Glutamatergic neuron (in vitro differentiated cells): ENCODE measurements at regions not wholly inside any gene's neighbourhood (a gene's known extent, or its start where the extent isn't known, plus 50 kb on each side); places are given as distances from the start of the nearest gene placed in this dataset.

Experiments used
- DNase-seq: peaks from one replicate; pipeline ENCODE4 v3.0.0; 2022
- H3K27ac Mint-ChIP-seq: one replicate; pipeline ENCODE4 v1.8.0; 2020; ENCODE audit warnings: mild to moderate bottlenecking, mixed read lengths, inconsistent platforms; ENCODE audit not compliant: unreplicated experiment
- H3K27me3 Mint-ChIP-seq: one replicate; pipeline ENCODE4 v1.8.0; 2020; ENCODE audit warnings: mild to moderate bottlenecking, moderate library complexity, mixed read lengths, inconsistent platforms; ENCODE audit not compliant: unreplicated experiment
- H3K36me3 Mint-ChIP-seq: one replicate; pipeline ENCODE4 v1.8.0; 2020; ENCODE audit warnings: mild to moderate bottlenecking, mixed read lengths, inconsistent platforms; ENCODE audit not compliant: unreplicated experiment
- H3K4me1 Mint-ChIP-seq: one replicate; pipeline ENCODE4 v1.8.0; 2020; ENCODE audit warnings: mild to moderate bottlenecking, low read depth, mixed read lengths, inconsistent platforms; ENCODE audit not compliant: unreplicated experiment
- H3K4me3 Mint-ChIP-seq: one replicate; pipeline ENCODE4 v1.8.0; 2020; ENCODE audit warnings: mild to moderate bottlenecking, mixed read lengths, inconsistent platforms; ENCODE audit not compliant: unreplicated experiment
- H3K9me3 Mint-ChIP-seq: one replicate; pipeline ENCODE4 v1.8.0; 2020; ENCODE audit warnings: mild to moderate bottlenecking, moderate library complexity, mixed read lengths, inconsistent platforms; ENCODE audit not compliant: unreplicated experiment
- CTCF ChIP-seq: fragments of 200-600 bp; sonication (generic); IDR thresholded peaks from one replicate; pipeline ENCODE4 v1.5.0; 2021; ENCODE audit not compliant: partially characterized antibody, unreplicated experiment

DNA sequence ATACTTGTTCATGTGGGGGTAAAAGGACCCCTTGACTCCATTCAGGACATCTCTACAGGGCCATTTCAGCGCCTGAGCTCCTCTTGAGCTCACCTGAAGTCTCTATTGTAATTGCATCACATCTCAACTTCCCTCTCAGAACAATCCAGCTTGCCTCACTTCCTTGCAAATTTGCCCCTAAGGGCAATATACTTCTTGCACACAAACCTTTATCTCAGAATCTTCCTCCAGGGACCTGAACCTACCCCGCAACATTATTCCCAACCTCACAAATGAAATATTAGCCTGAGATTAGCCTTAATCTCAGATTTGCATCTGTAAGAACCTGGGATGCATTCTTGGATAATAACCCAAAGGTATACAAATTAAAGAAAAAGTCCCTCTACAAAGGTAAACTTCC, 159.2 kb downstream of the DRD1 start:
- TF ChIP-seq CTCF, result no peak
- no peaks in the 10 kb centered on the region for H3K4me1 Mint-ChIP-seq
- H3K4me3 Mint-ChIP-seq, result no peak overlapping the region
- peaks cover 3% of the 10 kb centered on the region for H3K27me3 Mint-ChIP-seq
- H3K9me3 Mint-ChIP-seq, result no peaks in the 10 kb centered on the region
- H3K36me3 Mint-ChIP-seq, result peaks cover 3% of the 10 kb centered on the region
- H3K27ac Mint-ChIP-seq, result no peak overlapping the region
- no peak for DNase-seq

- Mint-ChIP-seq H3K27ac (no peak overlapping the region), H3K36me3 (peaks cover 3% of the 10 kb centered on the region), H3K4me1 (no peaks in the 10 kb centered on the region), H3K27me3 (peaks cover 2% of the 10 kb centered on the region), H3K4me3 (no peak overlapping the region), H3K9me3 (no peaks in the 10 kb centered on the region)
- DNase-seq, result no peak
- no peak for TF ChIP-seq CTCF
Measured at GRCh38 chr5:175282611-175283225, 161.3 kb downstream of the DRD1 start.

DNA sequence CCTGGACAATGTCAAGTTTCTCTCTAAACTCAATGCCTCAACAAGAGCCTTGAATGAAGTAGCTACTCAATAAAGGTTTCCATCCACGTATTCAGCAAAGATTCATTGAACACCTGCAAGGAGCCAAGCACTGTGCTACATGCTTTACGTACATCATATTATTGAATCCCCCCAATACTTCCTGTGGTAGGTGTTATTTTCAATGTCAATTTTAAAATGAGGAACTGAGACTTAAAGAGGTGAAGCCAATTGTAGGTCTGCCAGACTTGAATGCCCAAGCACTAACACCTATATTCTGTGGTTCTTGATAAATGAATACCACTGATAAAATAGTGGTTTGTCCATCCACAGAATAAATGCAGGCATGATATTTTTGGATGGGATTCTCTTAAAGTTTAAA, 162.3 kb downstream of the DRD1 start:
- H3K27ac Mint-ChIP-seq, result no peak overlapping the region
- TF ChIP-seq CTCF, result no peak
- H3K4me3 Mint-ChIP-seq, result no peak overlapping the region
- H3K9me3 Mint-ChIP-seq, result no peaks in the 10 kb centered on the region
- H3K4me1 Mint-ChIP-seq, result no peaks in the 10 kb centered on the region
- no peak for DNase-seq
- no peaks in the 10 kb centered on the region for H3K36me3 Mint-ChIP-seq
- peaks cover 2% of the 10 kb centered on the region for H3K27me3 Mint-ChIP-seq

DNA sequence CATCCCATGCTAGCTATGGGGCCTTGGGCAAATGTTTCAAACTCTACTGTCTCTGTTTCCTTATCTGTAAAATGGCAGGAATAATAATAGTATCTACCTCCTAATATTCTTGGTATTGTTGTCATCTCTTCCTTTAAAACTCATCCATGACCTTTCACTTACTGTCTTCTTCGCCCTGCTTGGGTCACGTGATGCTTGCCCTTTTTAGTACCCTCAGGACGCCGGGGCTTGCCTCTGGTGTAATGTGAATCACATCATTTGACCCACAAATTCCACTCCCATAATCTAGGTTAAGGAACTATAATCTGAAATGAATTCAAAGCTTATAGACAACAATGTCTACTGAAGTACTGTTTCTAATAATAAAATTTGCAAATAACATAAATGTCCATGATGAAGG, 162.7 kb downstream of the DRD1 start:
- Mint-ChIP-seq H3K27ac (no peak overlapping the region), H3K36me3 (no peaks in the 10 kb centered on the region), H3K4me1 (no peaks in the 10 kb centered on the region), H3K4me3 (no peak overlapping the region), H3K27me3 (peaks cover 2% of the 10 kb centered on the region), H3K9me3 (no peaks in the 10 kb centered on the region)
- no peak for TF ChIP-seq CTCF
- no peak for DNase-seq

GRCh38 chr5:175279506-175279905, 164.5 kb downstream of the DRD1 start:
- Mint-ChIP-seq H3K27me3 (peaks cover 4% of the 10 kb centered on the region), H3K36me3 (no peaks in the 10 kb centered on the region), H3K4me3 (no peak overlapping the region), H3K9me3 (no peaks in the 10 kb centered on the region), H3K4me1 (no peaks in the 10 kb centered on the region), H3K27ac (no peak overlapping the region)
- no peak for TF ChIP-seq CTCF
- no peak for DNase-seq
